C4-2B (cell line): ENCODE measurements at regions not wholly inside any gene's neighbourhood (a gene's known extent, or its start where the extent isn't known, plus 50 kb on each side); places are given as distances from the start of the nearest gene placed in this dataset.

Source experiments
- CTCF ChIP-seq: fragments of 450-650 bp; conservative IDR thresholded peaks from 2 replicates; pipeline ENCODE4 v1.5.1; 2017; ENCODE audit warnings: mild to moderate bottlenecking
- ZFX ChIP-seq: fragments of 450-650 bp; IDR thresholded peaks from 2 replicates; pipeline ENCODE4 v1.6.1; 2017

GRCh38 chr7:114832906-114833595, 88.8 kb upstream of the MDFIC start:
- no peak for TF ChIP-seq CTCF
- TF ChIP-seq ZFX = no peak
